Endodermal cell (in vitro differentiated cells): ENCODE measurements at regions not wholly inside any gene's neighbourhood (a gene's known extent, or its start where the extent isn't known, plus 50 kb on each side); places are given as distances from the start of the nearest gene placed in this dataset.

Source experiments
- DNase-seq: peaks from one replicate; pipeline ENCODE4 v3.0.0-alpha.2; 2017
- H3K27ac ChIP-seq: 2 replicates; pipeline ENCODE4 v1.5.1; 2013; ENCODE audit warnings: mild to moderate bottlenecking, low read depth, low read length, moderate library complexity
- H3K27me3 ChIP-seq: 2 replicates; pipeline ENCODE4 v1.6.1; 2013; ENCODE audit warnings: mild to moderate bottlenecking, low read length, moderate library complexity; ENCODE audit not compliant: insufficient read depth, control insufficient read depth, poor library complexity, severe bottlenecking
- H3K36me3 ChIP-seq: 2 replicates; pipeline ENCODE4 v1.7.0; 2013; ENCODE audit warnings: mild to moderate bottlenecking, low read length, moderate library complexity; ENCODE audit not compliant: control insufficient read depth, insufficient read depth
- H3K4me1 ChIP-seq: one replicate; pipeline ENCODE4 v1.7.0; 2013; ENCODE audit warnings: low read length; ENCODE audit not compliant: control insufficient read depth, insufficient read depth
- H3K4me3 ChIP-seq: 2 replicates; pipeline ENCODE4 v1.5.1; 2013; ENCODE audit warnings: mild to moderate bottlenecking, low read length, moderate library complexity
- H3K9ac ChIP-seq: 2 replicates; pipeline ENCODE4 v1.6.1; 2013; ENCODE audit warnings: mild to moderate bottlenecking, low read length, moderate library complexity; ENCODE audit not compliant: poor library complexity, severe bottlenecking; ENCODE audit errors: extremely low read depth
- H3K9me3 ChIP-seq: 2 replicates; pipeline ENCODE4 v1.6.1; 2013; ENCODE audit warnings: mild to moderate bottlenecking, low read length, moderate library complexity; ENCODE audit not compliant: control insufficient read depth
- H3K27ac Mint-ChIP-seq: 2 replicates; pipeline ENCODE4 v1.8.0; 2020; ENCODE audit warnings: mixed read lengths
- H3K27me3 Mint-ChIP-seq: 2 replicates; pipeline ENCODE4 v1.8.0; 2021; ENCODE audit warnings: mild to moderate bottlenecking, mixed read lengths; ENCODE audit not compliant: insufficient read depth
- H3K36me3 Mint-ChIP-seq: 2 replicates; pipeline ENCODE4 v1.8.0; 2020; ENCODE audit warnings: low read depth, mixed read lengths
- H3K4me1 Mint-ChIP-seq: 2 replicates; pipeline ENCODE4 v1.8.0; 2020; ENCODE audit warnings: mixed read lengths
- H3K4me3 Mint-ChIP-seq: 2 replicates; pipeline ENCODE4 v1.8.0; 2020; ENCODE audit warnings: mild to moderate bottlenecking, moderate library complexity, mixed read lengths
- H3K9me3 Mint-ChIP-seq: 2 replicates; pipeline ENCODE4 v1.8.0; 2020; ENCODE audit warnings: mild to moderate bottlenecking, mixed read lengths
- WGBS, 2 experiments: methylation state at CpG; one replicate each; pipeline versions ENCODE4 v1.1.5 to v1.1.7; 2013; ENCODE audit warnings: missing lambda C conversion rate in 2 of 2, mixed read lengths in 1 of 2; ENCODE audit not compliant: insufficient coverage in 1 of 2, insufficient read length in 1 of 2; 5-methylcytosine and 5-hydroxymethylcytosine counted together
- TF ChIP-seq, protein P1 (sequence below): fragments of 200-600 bp; sonication (generic); conservative IDR thresholded peaks from 2 replicates; pipeline ENCODE4 v1.5.0; 2021; ENCODE audit warnings: antibody characterized with exemption, mild to moderate bottlenecking

DNA sequence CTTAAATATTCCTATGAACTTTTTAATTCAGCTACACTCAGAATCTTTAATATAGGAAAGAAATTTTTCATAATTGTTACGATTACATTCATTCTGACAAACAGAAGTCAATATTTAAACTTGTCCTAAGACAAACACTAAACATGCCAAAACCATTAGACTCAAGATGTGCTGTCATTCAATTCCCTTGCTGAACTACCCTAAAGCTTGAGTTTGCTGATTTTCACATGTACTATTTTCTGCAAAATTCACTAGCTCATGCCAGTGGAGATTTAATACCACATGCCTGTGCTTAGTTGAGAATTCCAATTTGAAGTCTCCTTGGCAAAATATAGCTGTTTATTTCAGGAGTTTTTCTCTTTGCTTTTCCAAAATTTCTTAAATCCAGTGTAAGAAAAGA, 448.0 kb downstream of the COL12A1 start:
- no peaks in the 10 kb centered on the region for H3K4me1 ChIP-seq
- Mint-ChIP-seq H3K27me3 (peaks cover 4% of the 10 kb centered on the region), H3K36me3 (no peaks in the 10 kb centered on the region), H3K9me3 (no peaks in the 10 kb centered on the region), H3K4me1 (no peaks in the 10 kb centered on the region), H3K4me3 (no peak overlapping the region), H3K27ac (no peak overlapping the region)
- no peak overlapping the region for H3K9ac ChIP-seq
- no peaks in the 10 kb centered on the region for H3K36me3 ChIP-seq
- no peak for DNase-seq
- TF ChIP-seq, protein P1, sequence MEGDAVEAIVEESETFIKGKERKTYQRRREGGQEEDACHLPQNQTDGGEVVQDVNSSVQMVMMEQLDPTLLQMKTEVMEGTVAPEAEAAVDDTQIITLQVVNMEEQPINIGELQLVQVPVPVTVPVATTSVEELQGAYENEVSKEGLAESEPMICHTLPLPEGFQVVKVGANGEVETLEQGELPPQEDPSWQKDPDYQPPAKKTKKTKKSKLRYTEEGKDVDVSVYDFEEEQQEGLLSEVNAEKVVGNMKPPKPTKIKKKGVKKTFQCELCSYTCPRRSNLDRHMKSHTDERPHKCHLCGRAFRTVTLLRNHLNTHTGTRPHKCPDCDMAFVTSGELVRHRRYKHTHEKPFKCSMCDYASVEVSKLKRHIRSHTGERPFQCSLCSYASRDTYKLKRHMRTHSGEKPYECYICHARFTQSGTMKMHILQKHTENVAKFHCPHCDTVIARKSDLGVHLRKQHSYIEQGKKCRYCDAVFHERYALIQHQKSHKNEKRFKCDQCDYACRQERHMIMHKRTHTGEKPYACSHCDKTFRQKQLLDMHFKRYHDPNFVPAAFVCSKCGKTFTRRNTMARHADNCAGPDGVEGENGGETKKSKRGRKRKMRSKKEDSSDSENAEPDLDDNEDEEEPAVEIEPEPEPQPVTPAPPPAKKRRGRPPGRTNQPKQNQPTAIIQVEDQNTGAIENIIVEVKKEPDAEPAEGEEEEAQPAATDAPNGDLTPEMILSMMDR, result no peak
- 84% methylated on average over 1 of the region's 1 CpG; no CpG with 5 or more reads in 1 of the 2 experiments for WGBS, 2 experiments
- no peaks in the 10 kb centered on the region for H3K9me3 ChIP-seq
- H3K4me3 ChIP-seq, result no peak overlapping the region
- no peaks in the 10 kb centered on the region for H3K27me3 ChIP-seq
- no peak overlapping the region for H3K27ac ChIP-seq

DNA sequence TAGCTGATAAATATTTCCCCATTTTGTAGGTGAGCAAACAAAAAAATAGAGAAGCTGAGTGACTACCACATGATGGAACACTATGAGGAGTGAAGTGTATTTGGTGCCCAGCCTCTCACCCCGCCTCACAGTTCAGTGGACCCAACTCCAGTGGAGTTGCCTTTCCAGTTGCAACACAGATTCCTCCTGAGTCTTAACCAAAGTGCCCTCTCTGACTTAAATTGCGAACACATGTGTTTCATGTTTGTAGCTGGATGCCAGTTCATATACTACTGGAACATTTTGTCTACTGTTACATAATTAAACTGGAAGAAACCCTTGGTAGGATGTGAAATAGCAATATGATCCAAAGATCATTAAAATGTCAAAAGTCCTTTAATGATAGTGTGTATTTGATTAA, 448.9 kb downstream of the COL12A1 start:
- H3K4me1 ChIP-seq, result no peaks in the 10 kb centered on the region
- Mint-ChIP-seq H3K9me3 (no peaks in the 10 kb centered on the region), H3K27me3 (peaks cover 4% of the 10 kb centered on the region), H3K36me3 (no peaks in the 10 kb centered on the region), H3K4me1 (peaks cover 2% of the 10 kb centered on the region), H3K4me3 (no peak overlapping the region), H3K27ac (no peak overlapping the region)
- no peaks in the 10 kb centered on the region for H3K9me3 ChIP-seq
- H3K27ac ChIP-seq, result no peak overlapping the region
- H3K9ac ChIP-seq, result no peak overlapping the region
- no peaks in the 10 kb centered on the region for H3K36me3 ChIP-seq
- TF ChIP-seq, protein P1, result no peak
- H3K27me3 ChIP-seq, result no peaks in the 10 kb centered on the region
- WGBS, 2 experiments, result 93% methylated on average over 2 of the region's 2 CpGs; no CpG with 5 or more reads in 1 of the 2 experiments
- DNase-seq, result no peak
- no peak overlapping the region for H3K4me3 ChIP-seq

DNA sequence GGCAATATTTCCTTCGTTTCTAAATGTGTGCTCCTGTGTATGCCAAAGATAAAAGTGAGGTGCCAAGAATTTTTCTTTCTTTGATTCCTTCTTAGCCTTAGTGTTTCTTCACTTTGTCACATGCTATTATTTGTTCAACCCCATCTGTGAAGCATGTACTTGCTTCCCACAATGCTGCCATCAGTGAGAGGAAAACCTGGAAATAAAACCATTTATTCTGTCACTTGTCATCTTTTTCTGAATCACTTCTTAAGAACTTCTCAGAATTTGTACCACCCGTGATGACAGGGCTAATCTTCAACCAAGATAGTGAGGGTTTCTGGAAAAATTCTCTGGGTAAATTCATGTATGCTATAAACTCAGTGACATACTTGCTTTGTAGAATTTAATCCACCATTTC, 450.1 kb downstream of the COL12A1 start:
- Histone ChIP-seq H3K4me1 (no peaks in the 10 kb centered on the region), H3K9me3 (no peaks in the 10 kb centered on the region), H3K27ac (no peak overlapping the region), H3K36me3 (no peaks in the 10 kb centered on the region), H3K4me3 (no peak overlapping the region), H3K9ac (no peak overlapping the region), H3K27me3 (no peaks in the 10 kb centered on the region)
- H3K4me3 Mint-ChIP-seq, result no peak overlapping the region
- DNase-seq, result no peak
- TF ChIP-seq, protein P1, result no peak
- H3K27me3 Mint-ChIP-seq, result peaks cover 4% of the 10 kb centered on the region
- H3K36me3 Mint-ChIP-seq, result no peaks in the 10 kb centered on the region
- peaks cover 2% of the 10 kb centered on the region for H3K4me1 Mint-ChIP-seq
- H3K27ac Mint-ChIP-seq, result no peak overlapping the region
- 75% methylated on average over 2 of the region's 2 CpGs; no CpG with 5 or more reads in 1 of the 2 experiments for WGBS, 2 experiments
- H3K9me3 Mint-ChIP-seq, result no peaks in the 10 kb centered on the region
